ENCODE measurements at regions not wholly inside any gene's neighbourhood (a gene's known extent, or its start where the extent isn't known, plus 50 kb on each side); places are given as distances from the start of the nearest gene placed in this dataset.

DNA sequence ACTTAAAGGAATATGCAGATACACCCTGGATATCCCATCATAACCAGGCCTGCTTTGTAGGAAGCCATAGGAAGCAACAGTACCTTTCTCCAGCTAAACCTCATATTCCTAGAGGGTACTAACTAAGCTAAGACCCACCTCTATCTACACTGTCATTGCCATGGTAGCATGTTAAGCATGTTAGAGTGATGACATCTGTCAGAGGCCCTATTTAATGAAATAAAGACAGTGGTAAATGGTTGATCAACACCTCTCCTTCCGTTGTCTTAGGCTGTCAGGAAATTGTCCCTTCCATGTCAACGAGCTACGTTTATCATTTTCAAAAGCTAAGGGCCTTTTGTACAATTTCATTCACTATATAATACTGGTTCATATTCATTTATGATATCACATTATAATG is 251.1 kb upstream of the PSMD7 start:
- TF ChIP-seq, protein P1, sequence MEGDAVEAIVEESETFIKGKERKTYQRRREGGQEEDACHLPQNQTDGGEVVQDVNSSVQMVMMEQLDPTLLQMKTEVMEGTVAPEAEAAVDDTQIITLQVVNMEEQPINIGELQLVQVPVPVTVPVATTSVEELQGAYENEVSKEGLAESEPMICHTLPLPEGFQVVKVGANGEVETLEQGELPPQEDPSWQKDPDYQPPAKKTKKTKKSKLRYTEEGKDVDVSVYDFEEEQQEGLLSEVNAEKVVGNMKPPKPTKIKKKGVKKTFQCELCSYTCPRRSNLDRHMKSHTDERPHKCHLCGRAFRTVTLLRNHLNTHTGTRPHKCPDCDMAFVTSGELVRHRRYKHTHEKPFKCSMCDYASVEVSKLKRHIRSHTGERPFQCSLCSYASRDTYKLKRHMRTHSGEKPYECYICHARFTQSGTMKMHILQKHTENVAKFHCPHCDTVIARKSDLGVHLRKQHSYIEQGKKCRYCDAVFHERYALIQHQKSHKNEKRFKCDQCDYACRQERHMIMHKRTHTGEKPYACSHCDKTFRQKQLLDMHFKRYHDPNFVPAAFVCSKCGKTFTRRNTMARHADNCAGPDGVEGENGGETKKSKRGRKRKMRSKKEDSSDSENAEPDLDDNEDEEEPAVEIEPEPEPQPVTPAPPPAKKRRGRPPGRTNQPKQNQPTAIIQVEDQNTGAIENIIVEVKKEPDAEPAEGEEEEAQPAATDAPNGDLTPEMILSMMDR (IDR thresholded peaks at IDR 0.05): no peak
- TF ChIP-seq EP300 (IDR thresholded peaks at IDR 0.05): no peak
- no peak for TF ChIP-seq POLR2A (IDR thresholded peaks at IDR 0.05)

Measured in tibial nerve (tissue), 4 donors.